Panc1 (cell line): ENCODE measurements at regions not wholly inside any gene's neighbourhood (a gene's known extent, or its start where the extent isn't known, plus 50 kb on each side); places are given as distances from the start of the nearest gene placed in this dataset.

ENCODE experiments used
- POLR2AphosphoS5 ChIP-seq: IDR thresholded peaks from 2 replicates; pipeline ENCODE4 v1.6.1; 2012; ENCODE audit warnings: mild to moderate bottlenecking, low read depth, low read length, moderate library complexity
- TF ChIP-seq, protein P1 (sequence below): fragments of 450-650 bp; IDR thresholded peaks from 2 replicates; pipeline ENCODE4 v1.5.1; 2017; ENCODE audit warnings: mild to moderate bottlenecking
- TF ChIP-seq, protein P2 (sequence below), 2 experiments: IDR thresholded peaks; 2 replicates each; pipeline ENCODE4 v1.6.1; 2011 to 2012; ENCODE audit warnings: low read depth in 2 of 2, control low read depth in 1 of 2, low read length in 1 of 2, mild to moderate bottlenecking in 1 of 2, moderate library complexity in 1 of 2; ENCODE audit not compliant: insufficient read depth in 1 of 2

DNA sequence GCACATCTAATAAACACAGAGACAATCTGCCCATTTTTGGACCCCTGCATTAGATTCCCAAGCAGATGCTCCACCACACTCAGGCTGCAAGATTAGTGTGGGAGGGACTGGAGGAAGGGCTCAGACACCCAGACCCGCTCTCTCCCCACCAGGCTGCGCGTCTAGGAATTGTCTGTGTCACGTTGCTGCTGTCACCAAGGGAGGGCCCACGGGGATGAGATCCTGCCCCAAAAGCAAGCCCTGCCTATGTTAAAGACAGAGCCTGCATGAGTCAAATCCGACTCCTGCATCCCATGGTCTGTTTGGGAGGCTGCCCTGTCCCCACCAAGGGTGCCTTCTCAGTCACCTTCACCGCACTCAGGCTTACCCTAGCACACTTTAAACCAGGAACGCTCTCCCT, 114.4 kb upstream of the ZNF507 start:
- TF ChIP-seq, protein P1, sequence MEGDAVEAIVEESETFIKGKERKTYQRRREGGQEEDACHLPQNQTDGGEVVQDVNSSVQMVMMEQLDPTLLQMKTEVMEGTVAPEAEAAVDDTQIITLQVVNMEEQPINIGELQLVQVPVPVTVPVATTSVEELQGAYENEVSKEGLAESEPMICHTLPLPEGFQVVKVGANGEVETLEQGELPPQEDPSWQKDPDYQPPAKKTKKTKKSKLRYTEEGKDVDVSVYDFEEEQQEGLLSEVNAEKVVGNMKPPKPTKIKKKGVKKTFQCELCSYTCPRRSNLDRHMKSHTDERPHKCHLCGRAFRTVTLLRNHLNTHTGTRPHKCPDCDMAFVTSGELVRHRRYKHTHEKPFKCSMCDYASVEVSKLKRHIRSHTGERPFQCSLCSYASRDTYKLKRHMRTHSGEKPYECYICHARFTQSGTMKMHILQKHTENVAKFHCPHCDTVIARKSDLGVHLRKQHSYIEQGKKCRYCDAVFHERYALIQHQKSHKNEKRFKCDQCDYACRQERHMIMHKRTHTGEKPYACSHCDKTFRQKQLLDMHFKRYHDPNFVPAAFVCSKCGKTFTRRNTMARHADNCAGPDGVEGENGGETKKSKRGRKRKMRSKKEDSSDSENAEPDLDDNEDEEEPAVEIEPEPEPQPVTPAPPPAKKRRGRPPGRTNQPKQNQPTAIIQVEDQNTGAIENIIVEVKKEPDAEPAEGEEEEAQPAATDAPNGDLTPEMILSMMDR = no peak
- TF ChIP-seq POLR2AphosphoS5 = no peak
- TF ChIP-seq, protein P2, sequence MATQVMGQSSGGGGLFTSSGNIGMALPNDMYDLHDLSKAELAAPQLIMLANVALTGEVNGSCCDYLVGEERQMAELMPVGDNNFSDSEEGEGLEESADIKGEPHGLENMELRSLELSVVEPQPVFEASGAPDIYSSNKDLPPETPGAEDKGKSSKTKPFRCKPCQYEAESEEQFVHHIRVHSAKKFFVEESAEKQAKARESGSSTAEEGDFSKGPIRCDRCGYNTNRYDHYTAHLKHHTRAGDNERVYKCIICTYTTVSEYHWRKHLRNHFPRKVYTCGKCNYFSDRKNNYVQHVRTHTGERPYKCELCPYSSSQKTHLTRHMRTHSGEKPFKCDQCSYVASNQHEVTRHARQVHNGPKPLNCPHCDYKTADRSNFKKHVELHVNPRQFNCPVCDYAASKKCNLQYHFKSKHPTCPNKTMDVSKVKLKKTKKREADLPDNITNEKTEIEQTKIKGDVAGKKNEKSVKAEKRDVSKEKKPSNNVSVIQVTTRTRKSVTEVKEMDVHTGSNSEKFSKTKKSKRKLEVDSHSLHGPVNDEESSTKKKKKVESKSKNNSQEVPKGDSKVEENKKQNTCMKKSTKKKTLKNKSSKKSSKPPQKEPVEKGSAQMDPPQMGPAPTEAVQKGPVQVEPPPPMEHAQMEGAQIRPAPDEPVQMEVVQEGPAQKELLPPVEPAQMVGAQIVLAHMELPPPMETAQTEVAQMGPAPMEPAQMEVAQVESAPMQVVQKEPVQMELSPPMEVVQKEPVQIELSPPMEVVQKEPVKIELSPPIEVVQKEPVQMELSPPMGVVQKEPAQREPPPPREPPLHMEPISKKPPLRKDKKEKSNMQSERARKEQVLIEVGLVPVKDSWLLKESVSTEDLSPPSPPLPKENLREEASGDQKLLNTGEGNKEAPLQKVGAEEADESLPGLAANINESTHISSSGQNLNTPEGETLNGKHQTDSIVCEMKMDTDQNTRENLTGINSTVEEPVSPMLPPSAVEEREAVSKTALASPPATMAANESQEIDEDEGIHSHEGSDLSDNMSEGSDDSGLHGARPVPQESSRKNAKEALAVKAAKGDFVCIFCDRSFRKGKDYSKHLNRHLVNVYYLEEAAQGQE (IDR thresholded peaks at IDR 0.05; ENCODE audit: insufficient read depth in 1 of 2, low read depth in 2 of 2, low read length in 1 of 2) = no peak
